Left lung (tissue), 4 donors: ENCODE measurements at regions not wholly inside any gene's neighbourhood (a gene's known extent, or its start where the extent isn't known, plus 50 kb on each side); places are given as distances from the start of the nearest gene placed in this dataset.

Experiments
- ATAC-seq: fragments of 200-7000 bp; cut with Tn5 transposase; one replicate; pipeline ENCODE4 v1.9.1; 2020; ENCODE audit warnings: moderate library complexity
- DNase-seq, 4 donors: peaks; one replicate each; pipeline ENCODE4 v3.0.0-alpha.2; 2013 to 2020
- H3K27ac ChIP-seq, 2 donors: fragments of 200-600 bp; sonication (generic) in 1 of 2; one replicate each; pipeline versions ENCODE4 v1.5.0 to v1.8.0; 2020 to 2021
- H3K27me3 ChIP-seq, 2 donors: fragments of 200-600 bp; sonication (generic) in 1 of 2; one replicate each; pipeline versions ENCODE4 v1.5.0 to v1.8.0; 2020 to 2021
- H3K36me3 ChIP-seq, 2 donors: fragments of 200-600 bp; sonication (generic) in 1 of 2; one replicate each; pipeline versions ENCODE4 v1.5.0 to v1.8.0; 2020 to 2021
- H3K4me1 ChIP-seq, 2 donors: fragments of 200-600 bp; one replicate each; pipeline ENCODE4 v1.8.0; 2021
- H3K4me3 ChIP-seq, 2 donors: fragments of 200-600 bp; sonication (generic) in 1 of 2; one replicate each; pipeline versions ENCODE4 v1.5.0 to v1.8.0; 2020 to 2021; ENCODE audit warnings: mild to moderate bottlenecking in 1 of 2
- H3K9me3 ChIP-seq, 2 donors: fragments of 200-600 bp; sonication (generic) in 1 of 2; one replicate each; pipeline versions ENCODE4 v1.5.0 to v1.8.0; 2020 to 2021
- intact Hi-C, 2 donors: fragments of 100-400 bp; cut with DNase I; formaldehyde crosslinking; loops; one replicate each; pipeline versions ENCODE4 v1.11.2 to v1.14.2; 2022
- TF ChIP-seq, protein P1 (sequence below), 2 donors: fragments of 200-600 bp; sonication (generic) in 1 of 2; IDR thresholded peaks; one replicate each; pipeline versions ENCODE4 v1.5.0 to v1.8.0; 2021; ENCODE audit warnings: antibody characterized with exemption in 2 of 2
- donor health status: DM: no; HTN: yes; CAD: no.
- donor health status: DM: no; HTN: no; CAD: no.

DNA sequence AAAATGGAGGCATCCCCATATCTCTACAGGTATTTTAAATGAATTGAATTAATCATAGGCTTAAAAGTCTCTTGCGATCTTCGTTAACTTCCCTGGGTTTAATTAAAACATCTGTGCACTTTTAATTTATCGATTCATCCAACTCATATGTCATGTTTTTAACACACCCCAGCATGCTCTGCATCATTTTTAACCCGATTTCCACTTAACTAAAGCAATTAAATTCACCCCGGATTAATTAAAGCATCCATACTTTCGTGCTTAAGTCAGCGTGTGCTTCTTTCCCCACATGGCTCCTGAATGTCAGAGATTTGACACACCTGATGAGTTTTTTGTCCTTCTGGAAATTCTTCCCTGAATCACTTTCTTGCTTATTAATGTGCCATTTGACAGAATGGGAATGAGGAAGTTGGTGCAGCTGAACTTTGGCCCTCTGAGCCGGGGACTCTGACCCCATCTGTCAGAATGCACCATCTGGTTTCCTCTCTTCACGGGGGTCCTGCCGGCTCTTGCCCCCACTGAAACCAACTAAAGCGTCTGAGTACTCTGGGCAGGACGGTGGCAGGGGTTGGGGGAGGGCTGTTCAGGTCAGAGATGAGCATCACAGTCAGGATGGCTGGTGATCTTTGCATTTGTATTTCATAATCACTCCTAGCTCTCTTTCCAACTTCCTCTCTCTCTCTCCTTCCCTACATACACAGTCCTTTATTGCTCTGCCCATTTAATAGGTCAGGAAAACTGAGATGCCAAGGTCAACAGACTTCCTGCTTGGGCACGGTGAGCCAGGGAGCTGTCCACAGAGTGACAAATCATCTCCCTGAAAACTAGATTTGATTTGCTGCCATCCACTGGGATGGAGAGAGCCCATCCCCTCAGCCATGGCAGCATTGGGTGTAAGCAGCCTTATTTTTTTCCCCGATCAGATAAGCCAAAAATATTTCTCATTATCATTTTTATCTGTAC, 180.3 kb upstream of the WWC1 start:
- Histone ChIP-seq H3K27me3 (no peaks in the 10 kb centered on the region), H3K27ac (no peak overlapping the region), H3K4me1 (no peaks in the 10 kb centered on the region), H3K9me3 (no peaks in the 10 kb centered on the region), H3K4me3 (no peak overlapping the region), H3K36me3 (no peaks in the 10 kb centered on the region)
- TF ChIP-seq, protein P1, sequence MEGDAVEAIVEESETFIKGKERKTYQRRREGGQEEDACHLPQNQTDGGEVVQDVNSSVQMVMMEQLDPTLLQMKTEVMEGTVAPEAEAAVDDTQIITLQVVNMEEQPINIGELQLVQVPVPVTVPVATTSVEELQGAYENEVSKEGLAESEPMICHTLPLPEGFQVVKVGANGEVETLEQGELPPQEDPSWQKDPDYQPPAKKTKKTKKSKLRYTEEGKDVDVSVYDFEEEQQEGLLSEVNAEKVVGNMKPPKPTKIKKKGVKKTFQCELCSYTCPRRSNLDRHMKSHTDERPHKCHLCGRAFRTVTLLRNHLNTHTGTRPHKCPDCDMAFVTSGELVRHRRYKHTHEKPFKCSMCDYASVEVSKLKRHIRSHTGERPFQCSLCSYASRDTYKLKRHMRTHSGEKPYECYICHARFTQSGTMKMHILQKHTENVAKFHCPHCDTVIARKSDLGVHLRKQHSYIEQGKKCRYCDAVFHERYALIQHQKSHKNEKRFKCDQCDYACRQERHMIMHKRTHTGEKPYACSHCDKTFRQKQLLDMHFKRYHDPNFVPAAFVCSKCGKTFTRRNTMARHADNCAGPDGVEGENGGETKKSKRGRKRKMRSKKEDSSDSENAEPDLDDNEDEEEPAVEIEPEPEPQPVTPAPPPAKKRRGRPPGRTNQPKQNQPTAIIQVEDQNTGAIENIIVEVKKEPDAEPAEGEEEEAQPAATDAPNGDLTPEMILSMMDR (IDR thresholded peaks at IDR 0.05) = no peak
- ATAC-seq (no peak), DNase-seq (no peak)
- intact Hi-C loops = loop anchor here in 1 of 2 donors (10.0 kb wide), 1 partner anchor 104 kb away; no protein-coding TSS in a partner anchor

DNA sequence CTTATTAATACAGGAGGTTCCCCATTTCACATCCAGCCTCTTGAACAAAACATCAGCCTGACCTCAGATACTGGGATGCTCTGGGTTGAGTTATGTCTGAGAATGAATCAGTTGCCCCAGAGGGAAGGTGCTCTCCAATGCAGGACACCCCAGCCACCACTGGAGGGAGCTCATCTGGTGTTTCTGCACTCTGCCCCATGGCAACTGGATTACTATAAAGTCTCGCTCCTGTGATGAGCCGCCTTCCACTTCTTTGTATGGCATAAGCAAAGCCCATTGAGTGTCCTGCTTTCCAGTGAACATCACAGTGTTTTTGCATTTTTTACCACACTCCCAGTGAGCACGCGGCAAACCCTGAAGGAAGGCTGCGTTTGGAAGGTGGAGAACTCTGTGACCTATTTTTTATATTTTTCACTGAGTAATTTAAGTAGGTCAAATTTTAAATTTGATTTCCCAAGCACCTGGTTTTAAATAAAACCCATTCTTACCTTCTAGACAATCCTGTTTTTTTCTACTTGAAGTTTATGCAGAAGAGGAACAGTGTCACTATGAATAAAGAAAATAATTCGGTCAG, 176.9 kb upstream of the WWC1 start:
- intact Hi-C loops = loop anchor here in 1 of 2 donors (10.0 kb wide), 1 partner anchor 100 kb away; no protein-coding TSS in a partner anchor
- TF ChIP-seq, protein P1 (IDR thresholded peaks at IDR 0.05) = peak; percentile 50 to 71
- Histone ChIP-seq H3K27ac (no peak overlapping the region), H3K27me3 (no peaks in the 10 kb centered on the region), H3K4me3 (no peak overlapping the region), H3K4me1 (no peaks in the 10 kb centered on the region), H3K36me3 (no peaks in the 10 kb centered on the region), H3K9me3 (no peaks in the 10 kb centered on the region)
- DNase-seq (peak in 1 of 4 donors; percentile 35), ATAC-seq (peak; percentile 92)

DNA sequence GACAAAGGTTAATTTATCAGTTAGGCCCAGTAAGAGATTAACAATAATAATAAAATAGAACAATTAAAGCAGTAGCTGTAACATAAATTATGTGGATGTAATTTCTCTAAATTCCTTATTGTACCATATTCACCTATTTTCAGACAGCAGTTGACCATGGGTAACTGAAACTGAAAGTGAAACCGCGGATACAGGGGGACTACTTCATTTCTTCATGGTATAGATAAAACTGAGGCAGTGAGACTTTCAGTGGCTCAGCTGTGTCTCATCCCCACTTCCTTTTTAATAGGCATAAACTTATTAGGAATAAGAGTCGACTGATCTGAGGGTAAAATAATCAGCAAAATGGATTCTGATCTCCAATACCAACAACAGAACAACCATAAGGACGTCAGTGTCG, 174.0 kb upstream of the WWC1 start:
- intact Hi-C loops = loop anchor here in 1 of 2 donors (10.0 kb wide), 1 partner anchor 97 kb away; no protein-coding TSS in a partner anchor
- Histone ChIP-seq H3K4me3 (no peak overlapping the region), H3K4me1 (no peaks in the 10 kb centered on the region), H3K27me3 (no peaks in the 10 kb centered on the region), H3K36me3 (no peaks in the 10 kb centered on the region), H3K9me3 (no peaks in the 10 kb centered on the region), H3K27ac (no peak overlapping the region)
- ATAC-seq (no peak), DNase-seq (no peak)
- TF ChIP-seq, protein P1 (IDR thresholded peaks at IDR 0.05) = no peak

DNA sequence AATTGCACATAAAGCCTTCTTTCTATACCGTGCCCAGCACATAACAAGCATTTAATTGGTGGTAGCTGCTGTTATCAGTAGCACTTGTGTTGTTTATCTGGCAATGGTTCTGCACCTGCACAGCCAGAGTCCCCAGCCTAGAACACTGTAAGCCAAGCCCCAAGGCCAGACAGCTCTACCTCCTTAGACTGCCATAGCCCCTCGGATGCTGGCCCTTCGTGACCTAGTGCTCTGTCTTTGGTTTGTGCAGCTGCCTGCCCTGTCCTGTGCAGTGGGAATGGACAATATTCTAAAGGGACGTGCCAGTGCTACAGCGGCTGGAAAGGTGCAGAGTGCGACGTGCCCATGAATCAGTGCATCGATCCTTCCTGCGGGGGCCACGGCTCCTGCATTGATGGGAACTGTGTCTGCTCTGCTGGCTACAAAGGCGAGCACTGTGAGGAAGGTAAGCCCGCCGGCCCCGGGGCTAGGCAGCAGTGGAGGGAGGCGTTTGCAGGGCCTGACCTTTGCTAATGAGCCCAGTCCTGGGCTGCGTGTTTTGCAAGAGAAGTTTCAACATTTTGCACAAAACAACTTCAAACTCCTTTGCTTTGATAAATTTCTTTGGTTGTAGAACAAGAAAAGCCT, 173.3 kb upstream of the WWC1 start:
- Histone ChIP-seq H3K4me3 (no peak overlapping the region), H3K4me1 (no peaks in the 10 kb centered on the region), H3K27ac (no peak overlapping the region), H3K9me3 (no peaks in the 10 kb centered on the region), H3K27me3 (no peaks in the 10 kb centered on the region), H3K36me3 (no peaks in the 10 kb centered on the region)
- TF ChIP-seq, protein P1 (IDR thresholded peaks at IDR 0.05) = no peak
- ATAC-seq (no peak), DNase-seq (no peak)
- intact Hi-C loops = loop anchor here in 1 of 2 donors (10.0 kb wide), 1 partner anchor 97 kb away; no protein-coding TSS in a partner anchor
